GM12892 (cell line): ENCODE measurements at regions not wholly inside any gene's neighbourhood (a gene's known extent, or its start where the extent isn't known, plus 50 kb on each side); places are given as distances from the start of the nearest gene placed in this dataset.

ENCODE experiments used
- POLR2A ChIP-seq: IDR thresholded peaks from 2 replicates; pipeline ENCODE4 v1.6.1; 2011; ENCODE audit warnings: low read depth, low read length, control low read depth
- POLR2AphosphoS5 ChIP-seq: IDR thresholded peaks from 2 replicates; pipeline ENCODE4 v1.6.1; 2011; ENCODE audit warnings: low read depth, low read length, control low read depth
- TAF1 ChIP-seq: IDR thresholded peaks from 2 replicates; pipeline ENCODE4 v1.6.1; 2011; ENCODE audit warnings: low read depth, mild to moderate bottlenecking, control low read depth, low read length, borderline replicate concordance

DNA sequence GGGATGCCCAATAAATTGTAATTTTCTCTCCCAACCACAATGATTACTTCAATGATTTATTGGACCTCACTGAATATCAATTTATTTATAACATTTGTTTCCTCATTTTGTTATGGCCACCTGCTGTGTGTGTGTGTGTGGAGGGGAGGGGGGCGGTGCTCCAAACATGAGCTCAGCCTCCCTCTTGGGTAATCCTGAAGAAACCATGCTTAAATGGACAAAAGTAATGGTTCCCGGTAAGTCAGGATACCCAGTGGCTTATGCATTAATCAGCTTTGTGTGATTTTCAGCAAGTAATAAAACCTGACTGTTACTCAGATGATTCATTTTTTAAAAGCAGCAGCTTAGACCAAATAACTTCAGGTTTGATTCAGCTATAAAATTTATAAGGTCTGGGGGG lies 495.1 kb upstream of the MEX3C start:
- no peak for TF ChIP-seq POLR2A
- no peak for TF ChIP-seq POLR2AphosphoS5
- no peak for TF ChIP-seq TAF1
